Lower leg skin (tissue), 3 donors: ENCODE measurements at regions not wholly inside any gene's neighbourhood (a gene's known extent, or its start where the extent isn't known, plus 50 kb on each side); places are given as distances from the start of the nearest gene placed in this dataset.

Experiments
- CTCF ChIP-seq, 3 donors: fragments of 450-650 bp; IDR thresholded peaks; one replicate each; pipeline ENCODE4 v1.5.1; 2016; ENCODE audit warnings: antibody characterized with exemption in 3 of 3, mild to moderate bottlenecking in 3 of 3, moderate library complexity in 2 of 3
- POLR2A ChIP-seq, 2 donors: fragments of 450-650 bp; IDR thresholded peaks; one replicate each; pipeline ENCODE4 v1.6.1; 2016 to 2017; ENCODE audit warnings: antibody characterized with exemption in 2 of 2, mild to moderate bottlenecking in 1 of 2, moderate library complexity in 1 of 2

- TF ChIP-seq CTCF (IDR thresholded peaks at IDR 0.05): no peak
- TF ChIP-seq POLR2A (IDR thresholded peaks at IDR 0.05): no peak
Observed at GRCh38 chr10:10503772-10504171, 513.9 kb upstream of the CELF2 start.
